Upper lobe of left lung (tissue), 6 donors: ENCODE measurements at regions not wholly inside any gene's neighbourhood (a gene's known extent, or its start where the extent isn't known, plus 50 kb on each side); places are given as distances from the start of the nearest gene placed in this dataset.

Experiments used
- ATAC-seq, 2 donors: fragments of 200-7000 bp; cut with Tn5 transposase; one replicate each; pipeline ENCODE4 v1.9.1; 2022; ENCODE audit warnings: mild to moderate bottlenecking in 2 of 2, moderate library complexity in 2 of 2; ENCODE audit not compliant: low FRiP score in 2 of 2
- DNase-seq, 2 donors: peaks; one replicate each; pipeline ENCODE4 v3.0.0-alpha.2; 2019 to 2020
- H3K27ac ChIP-seq, 4 donors: fragments of 200-600 bp; sonication (generic); one replicate each; pipeline ENCODE4 v1.5.1; 2016 to 2019
- H3K27me3 ChIP-seq, 4 donors: fragments of 200-600 bp; sonication (generic); one replicate each; pipeline ENCODE4 v1.5.1; 2017 to 2019
- H3K36me3 ChIP-seq, 4 donors: fragments of 200-600 bp; sonication (generic); one replicate each; pipeline ENCODE4 v1.5.1; 2016 to 2019
- H3K4me1 ChIP-seq, 4 donors: fragments of 200-600 bp; sonication (generic); one replicate each; pipeline ENCODE4 v1.5.1; 2018 to 2019
- H3K4me3 ChIP-seq, 4 donors: fragments of 200-600 bp; sonication (generic); one replicate each; pipeline ENCODE4 v1.5.1; 2017 to 2019; ENCODE audit warnings: mild to moderate bottlenecking in 2 of 4, moderate library complexity in 1 of 4
- H3K9me3 ChIP-seq, 4 donors: fragments of 200-600 bp; sonication (generic); one replicate each; pipeline ENCODE4 v1.5.1; 2018 to 2019
- EP300 ChIP-seq, 4 donors: sonication (generic); formaldehyde crosslinking; IDR thresholded peaks; one replicate each; pipeline ENCODE4 v1.5.1; 2017; ENCODE audit warnings: antibody characterized with exemption in 4 of 4, control low read depth in 2 of 4
- POLR2A ChIP-seq, 4 donors: fragments of 450-650 bp; IDR thresholded peaks; one replicate each; pipeline ENCODE4 v1.5.1; 2016 to 2017; ENCODE audit warnings: antibody characterized with exemption in 4 of 4, mild to moderate bottlenecking in 2 of 4
- POLR2AphosphoS5 ChIP-seq, 2 donors: sonication (generic); formaldehyde crosslinking; IDR thresholded peaks; one replicate each; pipeline ENCODE4 v1.5.1; 2017; ENCODE audit warnings: antibody characterized with exemption in 2 of 2
- WGBS, 2 donors: methylation state at CpG; one replicate each; pipeline ENCODE4 v1.1.5; 2017 to 2018; 5-methylcytosine and 5-hydroxymethylcytosine counted together
- TF ChIP-seq, protein P1 (sequence below), 6 experiments: fragments of 450-650 bp in 4 of 6; fragments of 200-600 bp in 2 of 6; sonication (generic) in 2 of 6; IDR thresholded peaks; one replicate each; pipeline ENCODE4 v1.5.1; 2016 to 2019; ENCODE audit warnings: antibody characterized with exemption in 6 of 6
- donor health status: DM: no; HTN: no; CAD: no; lungs with moderate emphysema.
- donor health status: DM: no; HTN: yes; CAD: no; lungs with severe emphysema.

DNA sequence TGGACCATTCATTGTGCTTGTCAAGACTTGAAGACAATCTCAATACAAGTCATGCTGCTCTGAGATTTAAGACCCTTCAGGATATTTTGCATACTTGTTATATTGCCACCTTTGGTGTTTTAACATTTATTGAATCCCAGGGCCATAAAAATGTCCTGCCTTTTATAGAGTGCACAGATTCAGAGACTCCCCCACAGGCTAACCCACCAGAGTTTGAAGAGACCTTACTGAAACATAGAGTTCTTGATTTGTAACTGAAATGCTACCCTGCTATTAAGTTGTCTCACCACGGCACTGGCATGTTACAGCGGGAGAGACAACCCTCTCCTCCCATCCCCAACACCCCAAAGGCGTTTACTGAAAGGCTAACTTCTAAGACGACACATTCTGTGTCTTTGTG lies 313.9 kb upstream of the USP24 start:
- Histone ChIP-seq H3K9me3 (no peaks in the 10 kb centered on the region), H3K27ac (no peak overlapping the region), H3K4me3 (no peak overlapping the region), H3K27me3 (no peaks in the 10 kb centered on the region), H3K36me3 (no peaks in the 10 kb centered on the region), H3K4me1 (no peaks in the 10 kb centered on the region)
- whole genome bisulfite sequencing, 2 donors: 95% methylated on average over 4 of the region's 4 CpGs
- no peak for TF ChIP-seq POLR2AphosphoS5 (IDR thresholded peaks at IDR 0.05)
- no peak for TF ChIP-seq EP300 (IDR thresholded peaks at IDR 0.05)
- no peak for TF ChIP-seq POLR2A (IDR thresholded peaks at IDR 0.05)
- TF ChIP-seq, protein P1, sequence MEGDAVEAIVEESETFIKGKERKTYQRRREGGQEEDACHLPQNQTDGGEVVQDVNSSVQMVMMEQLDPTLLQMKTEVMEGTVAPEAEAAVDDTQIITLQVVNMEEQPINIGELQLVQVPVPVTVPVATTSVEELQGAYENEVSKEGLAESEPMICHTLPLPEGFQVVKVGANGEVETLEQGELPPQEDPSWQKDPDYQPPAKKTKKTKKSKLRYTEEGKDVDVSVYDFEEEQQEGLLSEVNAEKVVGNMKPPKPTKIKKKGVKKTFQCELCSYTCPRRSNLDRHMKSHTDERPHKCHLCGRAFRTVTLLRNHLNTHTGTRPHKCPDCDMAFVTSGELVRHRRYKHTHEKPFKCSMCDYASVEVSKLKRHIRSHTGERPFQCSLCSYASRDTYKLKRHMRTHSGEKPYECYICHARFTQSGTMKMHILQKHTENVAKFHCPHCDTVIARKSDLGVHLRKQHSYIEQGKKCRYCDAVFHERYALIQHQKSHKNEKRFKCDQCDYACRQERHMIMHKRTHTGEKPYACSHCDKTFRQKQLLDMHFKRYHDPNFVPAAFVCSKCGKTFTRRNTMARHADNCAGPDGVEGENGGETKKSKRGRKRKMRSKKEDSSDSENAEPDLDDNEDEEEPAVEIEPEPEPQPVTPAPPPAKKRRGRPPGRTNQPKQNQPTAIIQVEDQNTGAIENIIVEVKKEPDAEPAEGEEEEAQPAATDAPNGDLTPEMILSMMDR (IDR thresholded peaks at IDR 0.05): no peak
- no peak for ATAC-seq
- no peak for DNase-seq

DNA sequence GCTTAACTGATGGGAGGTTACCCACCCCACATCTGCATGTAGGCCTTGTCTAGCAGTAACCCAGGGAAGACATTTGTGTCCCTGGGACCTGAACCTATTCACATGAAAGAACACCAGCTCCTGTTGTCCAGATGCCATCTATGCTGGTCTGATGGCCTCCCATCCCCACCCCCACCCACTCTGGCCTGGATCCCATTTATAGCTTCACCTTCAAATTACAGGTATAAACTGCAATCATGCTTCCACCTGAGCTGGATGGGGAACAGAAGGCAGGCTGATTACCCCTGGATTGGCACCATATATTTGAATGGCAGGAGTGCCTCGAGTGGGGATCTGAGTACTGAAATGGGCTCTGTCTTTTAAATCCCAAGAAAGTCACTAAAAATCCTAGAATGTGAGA lies 312.7 kb upstream of the USP24 start:
- Histone ChIP-seq H3K4me1 (no peaks in the 10 kb centered on the region), H3K9me3 (no peaks in the 10 kb centered on the region), H3K4me3 (no peak overlapping the region), H3K36me3 (no peaks in the 10 kb centered on the region), H3K27ac (no peak overlapping the region), H3K27me3 (no peaks in the 10 kb centered on the region)
- no peak for TF ChIP-seq POLR2A (IDR thresholded peaks at IDR 0.05)
- no peak for TF ChIP-seq POLR2AphosphoS5 (IDR thresholded peaks at IDR 0.05)
- TF ChIP-seq, protein P1 (IDR thresholded peaks at IDR 0.05): no peak
- TF ChIP-seq EP300 (IDR thresholded peaks at IDR 0.05): no peak
- DNase-seq (no peak), ATAC-seq (no peak)
- WGBS, 2 donors: 73 to 92% methylated on average over 1 of the region's 1 CpG

DNA sequence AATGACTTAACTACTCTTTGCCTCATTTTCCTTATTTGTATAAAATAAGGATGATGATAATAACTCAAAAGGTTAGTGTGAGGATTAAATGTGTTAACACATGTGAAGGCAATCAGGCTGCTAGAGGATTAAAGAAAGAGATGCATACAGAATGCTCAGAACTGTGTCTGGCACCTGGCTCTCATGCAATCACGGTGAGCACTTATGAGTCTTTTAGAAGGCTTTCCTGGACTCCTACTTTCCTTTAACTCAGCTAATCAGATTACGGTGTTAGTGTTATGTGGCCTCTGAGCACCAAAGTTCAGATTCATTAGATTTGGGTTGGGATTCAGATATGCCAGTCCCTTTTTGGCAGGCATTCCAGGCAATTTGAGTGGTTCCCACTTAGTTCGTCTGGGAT lies 311.6 kb upstream of the USP24 start:
- TF ChIP-seq POLR2AphosphoS5 (IDR thresholded peaks at IDR 0.05) (no peak), EP300 (IDR thresholded peaks at IDR 0.05) (no peak)
- TF ChIP-seq, protein P1 (IDR thresholded peaks at IDR 0.05): no peak
- ATAC-seq: no peak

DNA sequence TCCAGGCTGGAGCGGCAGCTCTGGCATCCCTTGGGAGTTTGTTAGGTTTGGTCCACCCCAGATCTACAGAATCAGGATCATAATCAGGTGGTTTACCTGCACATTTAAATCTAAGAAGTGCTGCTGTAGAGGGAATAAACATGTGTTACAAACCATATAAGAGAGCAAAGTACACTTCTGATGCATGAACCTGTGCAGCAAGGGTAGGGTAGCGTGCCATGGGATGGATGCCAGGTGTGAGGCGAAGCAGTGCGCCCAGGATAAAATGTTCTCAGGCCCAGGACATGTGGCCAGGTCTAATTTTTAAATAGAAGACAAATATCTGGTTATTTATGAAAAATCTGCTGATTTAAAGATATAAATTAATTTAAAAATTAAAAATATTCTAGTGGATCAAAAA lies 308.8 kb upstream of the USP24 start:
- Histone ChIP-seq H3K4me3 (no peak overlapping the region), H3K36me3 (no peaks in the 10 kb centered on the region), H3K27me3 (no peaks in the 10 kb centered on the region), H3K4me1 (no peaks in the 10 kb centered on the region), H3K9me3 (no peaks in the 10 kb centered on the region), H3K27ac (no peak overlapping the region)
- TF ChIP-seq, protein P1 (IDR thresholded peaks at IDR 0.05): no peak
- TF ChIP-seq POLR2AphosphoS5 (IDR thresholded peaks at IDR 0.05) (no peak), EP300 (IDR thresholded peaks at IDR 0.05) (no peak), POLR2A (IDR thresholded peaks at IDR 0.05) (no peak)
- no peak for ATAC-seq
- 89 to 96% methylated on average over 4 of the region's 4 CpGs for WGBS, 2 donors
- no peak for DNase-seq

More for the DNA sequence above, 311.6 kb upstream of the USP24 start:
- H3K9me3 ChIP-seq: no peaks in the 10 kb centered on the region
- no peak overlapping the region for H3K4me3 ChIP-seq
- no peaks in the 10 kb centered on the region for H3K27me3 ChIP-seq
- no peaks in the 10 kb centered on the region for H3K4me1 ChIP-seq
- no peaks in the 10 kb centered on the region for H3K36me3 ChIP-seq
- 66 to 75% methylated on average over 3 of the region's 3 CpGs for WGBS, 2 donors
- H3K27ac ChIP-seq: no peak overlapping the region
- no peak for DNase-seq

DNA sequence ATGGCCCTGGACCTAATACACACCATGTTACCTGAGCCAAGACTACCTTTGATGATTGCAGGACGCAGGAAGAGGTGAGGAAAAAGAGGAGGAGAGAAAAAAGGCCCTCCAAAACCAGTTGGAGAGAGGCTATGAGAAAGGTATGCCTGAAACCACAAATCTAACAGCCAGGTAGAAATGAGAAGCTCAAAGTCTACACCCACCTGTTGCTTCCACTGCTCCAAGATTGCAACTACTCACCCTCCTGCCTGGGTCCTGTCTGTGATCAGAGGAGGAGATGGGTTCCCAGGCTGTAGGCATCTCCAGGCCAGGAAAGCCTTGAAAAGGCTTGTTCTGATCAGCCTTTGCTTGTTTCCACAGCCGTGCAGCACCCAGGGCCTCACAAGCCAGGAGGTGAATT lies 307.8 kb upstream of the USP24 start:
- no peaks in the 10 kb centered on the region for H3K9me3 ChIP-seq
- WGBS, 2 donors: 40 to 84% methylated on average over 2 of the region's 2 CpGs
- no peak for ATAC-seq
- no peaks in the 10 kb centered on the region for H3K27me3 ChIP-seq
- H3K36me3 ChIP-seq: no peaks in the 10 kb centered on the region
- no peaks in the 10 kb centered on the region for H3K4me1 ChIP-seq
- no peak for TF ChIP-seq POLR2A (IDR thresholded peaks at IDR 0.05)
- TF ChIP-seq EP300 (IDR thresholded peaks at IDR 0.05): no peak
- TF ChIP-seq, protein P1 (IDR thresholded peaks at IDR 0.05): no peak
- TF ChIP-seq POLR2AphosphoS5 (IDR thresholded peaks at IDR 0.05): no peak
- H3K27ac ChIP-seq: no peak overlapping the region
- no peak for DNase-seq
- no peak overlapping the region for H3K4me3 ChIP-seq
